ENCODE measurements at regions not wholly inside any gene's neighbourhood (a gene's known extent, or its start where the extent isn't known, plus 50 kb on each side); places are given as distances from the start of the nearest gene placed in this dataset.

DNA sequence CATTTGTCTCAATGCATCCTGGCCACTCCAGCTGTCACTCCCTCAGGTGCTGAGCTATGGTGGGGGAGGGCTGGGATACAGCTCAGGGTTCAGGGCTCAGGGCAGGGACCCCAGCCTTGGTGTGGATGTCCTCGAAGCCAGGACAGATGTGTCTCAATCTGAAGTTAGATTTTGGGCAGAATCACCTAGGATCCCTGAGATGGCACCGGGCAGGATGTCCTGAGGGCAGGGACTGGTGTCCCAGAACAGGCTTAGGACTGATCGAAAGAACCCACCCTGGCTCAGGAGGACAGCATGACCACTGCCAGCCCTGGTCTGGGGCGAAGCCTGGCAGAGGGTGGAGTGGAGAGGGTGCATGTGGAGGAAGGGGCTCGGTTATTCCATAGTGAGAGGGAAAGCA lies 96.8 kb upstream of the THY1 start:
- Histone ChIP-seq H3K9me3 (no peaks in the 10 kb centered on the region), H3K36me3 (no peaks in the 10 kb centered on the region), H3K27me3 (peaks cover 0 to 3% (median 0%) of the 10 kb centered on the region in 4 donors), H3K4me3 (no peak overlapping the region), H3K27ac (replicated peaks in 1 of 4) (no peak overlapping the region), H3K4me1 (no peaks in the 10 kb centered on the region)
- no peak for DNase-seq (ENCODE audit: extremely low spot score)
- TF ChIP-seq, protein P1, sequence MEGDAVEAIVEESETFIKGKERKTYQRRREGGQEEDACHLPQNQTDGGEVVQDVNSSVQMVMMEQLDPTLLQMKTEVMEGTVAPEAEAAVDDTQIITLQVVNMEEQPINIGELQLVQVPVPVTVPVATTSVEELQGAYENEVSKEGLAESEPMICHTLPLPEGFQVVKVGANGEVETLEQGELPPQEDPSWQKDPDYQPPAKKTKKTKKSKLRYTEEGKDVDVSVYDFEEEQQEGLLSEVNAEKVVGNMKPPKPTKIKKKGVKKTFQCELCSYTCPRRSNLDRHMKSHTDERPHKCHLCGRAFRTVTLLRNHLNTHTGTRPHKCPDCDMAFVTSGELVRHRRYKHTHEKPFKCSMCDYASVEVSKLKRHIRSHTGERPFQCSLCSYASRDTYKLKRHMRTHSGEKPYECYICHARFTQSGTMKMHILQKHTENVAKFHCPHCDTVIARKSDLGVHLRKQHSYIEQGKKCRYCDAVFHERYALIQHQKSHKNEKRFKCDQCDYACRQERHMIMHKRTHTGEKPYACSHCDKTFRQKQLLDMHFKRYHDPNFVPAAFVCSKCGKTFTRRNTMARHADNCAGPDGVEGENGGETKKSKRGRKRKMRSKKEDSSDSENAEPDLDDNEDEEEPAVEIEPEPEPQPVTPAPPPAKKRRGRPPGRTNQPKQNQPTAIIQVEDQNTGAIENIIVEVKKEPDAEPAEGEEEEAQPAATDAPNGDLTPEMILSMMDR (IDR thresholded peaks at IDR 0.05), result no peak
- TF ChIP-seq POLR2A (IDR thresholded peaks at IDR 0.05; ENCODE audit: low read depth), result no peak
- TF ChIP-seq EP300 (IDR thresholded peaks at IDR 0.05), result no peak
- no peak for TF ChIP-seq POLR2AphosphoS5 (IDR thresholded peaks at IDR 0.05)
- 83% methylated on average over 5 of the region's 5 CpGs for WGBS
- intact Hi-C loops (cut with DNase I), result no loop called here

DNA sequence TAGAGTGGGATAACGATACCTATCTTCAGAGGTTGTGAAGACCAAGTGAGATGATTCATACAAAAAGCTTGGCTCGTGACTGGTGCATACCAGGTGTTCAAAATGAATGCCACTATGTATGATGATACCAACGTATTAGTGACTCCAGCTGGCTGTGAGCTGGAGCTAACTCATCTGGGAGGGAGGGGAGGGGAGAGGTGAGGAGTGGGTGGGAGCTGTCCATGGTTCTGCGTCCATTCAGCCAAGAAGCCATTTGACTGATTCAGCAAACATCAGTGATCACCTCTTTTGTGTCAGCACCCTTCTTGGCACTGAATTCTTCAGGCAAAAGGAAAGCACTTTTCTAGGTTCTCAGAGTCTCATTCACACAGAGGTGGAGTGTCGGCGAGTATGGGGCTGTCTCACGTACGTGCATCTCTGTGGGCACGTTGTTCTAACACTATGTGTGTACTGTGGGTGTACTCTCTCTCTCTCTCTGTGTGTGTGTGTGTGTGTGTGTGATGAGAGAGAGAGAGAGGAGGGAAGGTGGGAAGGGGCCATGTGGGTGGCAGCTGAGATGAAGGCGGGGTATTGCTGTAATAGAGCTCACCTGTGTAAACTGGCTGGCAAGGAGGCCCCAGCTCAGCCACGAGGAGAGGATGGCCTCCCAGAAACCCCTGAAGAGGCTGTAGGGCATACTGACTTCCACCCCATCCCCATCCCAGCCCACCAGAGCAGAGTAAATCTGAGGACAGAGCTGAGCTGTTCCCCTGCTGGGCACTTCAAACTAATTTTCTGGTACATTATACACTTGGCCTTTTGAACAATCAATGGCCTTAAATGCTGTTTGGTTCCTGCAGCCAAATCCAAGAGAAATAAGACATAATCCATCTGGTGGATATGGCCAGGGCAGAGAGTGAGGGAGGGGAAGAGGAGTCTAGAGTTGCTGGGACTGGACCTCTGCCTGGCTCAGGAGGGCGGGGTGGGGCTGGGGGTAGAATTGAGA lies 96.1 kb upstream of the THY1 start:
- WGBS, result 55% methylated on average over 12 of the region's 12 CpGs
- H3K27ac ChIP-seq (replicated peaks in 1 of 4), result no peak overlapping the region
- no peak for TF ChIP-seq POLR2AphosphoS5 (IDR thresholded peaks at IDR 0.05)
- no peak for TF ChIP-seq POLR2A (IDR thresholded peaks at IDR 0.05; ENCODE audit: low read depth)
- TF ChIP-seq, protein P1 (IDR thresholded peaks at IDR 0.05), result no peak
- no peak for TF ChIP-seq EP300 (IDR thresholded peaks at IDR 0.05)
- no peaks in the 10 kb centered on the region for H3K4me1 ChIP-seq
- no peaks in the 10 kb centered on the region for H3K36me3 ChIP-seq
- intact Hi-C loops (cut with DNase I), result no loop called here
- H3K4me3 ChIP-seq, result no peak overlapping the region
- DNase-seq (ENCODE audit: extremely low spot score), result no peak
- H3K9me3 ChIP-seq, result no peaks in the 10 kb centered on the region
- peaks cover 0 to 4% (median 2%) of the 10 kb centered on the region in 4 donors for H3K27me3 ChIP-seq

DNA sequence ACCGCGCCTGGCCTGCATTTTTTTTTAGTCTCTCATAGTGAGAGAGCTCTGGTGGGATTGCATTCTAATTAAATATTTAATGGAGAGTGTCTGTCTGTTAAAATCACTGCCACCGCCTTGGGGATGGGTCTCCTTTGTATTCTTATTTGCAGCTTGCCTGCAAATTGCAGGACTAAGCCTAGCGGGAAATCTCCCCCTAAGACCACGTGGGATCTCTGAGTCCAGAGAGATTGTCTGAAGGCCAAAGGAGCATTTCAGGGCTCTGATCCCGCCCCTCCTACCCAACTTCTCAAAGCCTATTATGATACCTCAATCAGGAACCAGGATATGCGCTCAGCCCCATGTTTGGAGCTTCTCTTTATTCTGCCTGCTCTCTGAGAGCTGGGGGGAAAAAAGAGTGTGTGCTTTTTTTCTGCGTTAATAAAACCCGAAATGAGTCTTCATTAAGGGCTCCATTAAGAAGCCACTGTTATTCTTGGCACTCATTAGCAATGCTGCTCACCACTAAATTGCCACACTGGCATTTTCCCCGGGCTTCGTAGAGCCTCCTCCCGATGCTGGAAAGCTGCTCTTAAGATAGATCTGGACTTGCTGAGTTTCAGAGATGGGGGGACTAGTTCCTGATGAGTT lies 92.9 kb upstream of the THY1 start:
- Histone ChIP-seq H3K27me3 (peaks cover 0 to 4% (median 2%) of the 10 kb centered on the region in 4 donors), H3K4me3 (no peak overlapping the region), H3K4me1 (no peaks in the 10 kb centered on the region), H3K9me3 (no peaks in the 10 kb centered on the region), H3K36me3 (no peaks in the 10 kb centered on the region), H3K27ac (replicated peaks in 1 of 4) (no peak overlapping the region)
- intact Hi-C loops (cut with DNase I), result no loop called here
- TF ChIP-seq POLR2A (IDR thresholded peaks at IDR 0.05; ENCODE audit: low read depth) (no peak), POLR2AphosphoS5 (IDR thresholded peaks at IDR 0.05) (no peak), EP300 (IDR thresholded peaks at IDR 0.05) (no peak)
- TF ChIP-seq, protein P1 (IDR thresholded peaks at IDR 0.05), result no peak
- 83% methylated on average over 11 of the region's 12 CpGs for WGBS
- no peak for DNase-seq (ENCODE audit: extremely low spot score)

DNA sequence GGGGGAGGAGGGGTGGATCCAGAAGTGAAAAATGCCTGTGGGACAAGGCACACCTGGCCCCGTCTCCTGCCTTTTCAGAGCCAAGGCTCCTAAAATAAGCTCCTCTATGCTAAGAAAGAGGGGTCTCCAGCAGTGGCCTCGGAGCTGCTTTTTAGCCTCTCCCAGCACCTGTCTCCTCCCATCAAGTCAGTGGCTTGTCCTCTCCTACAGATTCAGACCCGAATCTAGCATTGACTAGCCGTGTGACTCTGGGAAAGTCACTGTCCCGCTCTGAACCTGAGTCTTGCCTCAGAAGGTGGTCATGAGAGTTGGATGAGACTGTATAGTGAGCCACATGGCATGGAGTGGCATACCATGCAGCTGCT lies 90.8 kb upstream of the THY1 start:
- no peak overlapping the region for H3K4me3 ChIP-seq
- 85% methylated on average over 5 of the region's 5 CpGs for WGBS
- TF ChIP-seq EP300 (IDR thresholded peaks at IDR 0.05), result no peak
- TF ChIP-seq, protein P1 (IDR thresholded peaks at IDR 0.05), result no peak
- no peak for TF ChIP-seq POLR2A (IDR thresholded peaks at IDR 0.05; ENCODE audit: low read depth)
- TF ChIP-seq POLR2AphosphoS5 (IDR thresholded peaks at IDR 0.05), result no peak
- H3K9me3 ChIP-seq, result no peaks in the 10 kb centered on the region
- peaks cover 0 to 4% (median 0%) of the 10 kb centered on the region in 4 donors for H3K27me3 ChIP-seq
- intact Hi-C loops (cut with DNase I), result no loop called here
- no peaks in the 10 kb centered on the region for H3K36me3 ChIP-seq
- H3K4me1 ChIP-seq, result peaks cover 0 to 9% (median 8%) of the 10 kb centered on the region in 4 donors
- DNase-seq (ENCODE audit: extremely low spot score), result no peak
- no peak overlapping the region for H3K27ac ChIP-seq (replicated peaks in 1 of 4)
